ENCODE measurements at regions not wholly inside any gene's neighbourhood (a gene's known extent, or its start where the extent isn't known, plus 50 kb on each side); places are given as distances from the start of the nearest gene placed in this dataset.

- DNase-seq = no peak
- Mint-ChIP-seq H3K9me3 (peaks cover 4% of the 10 kb centered on the region), H3K27me3 (no peaks in the 10 kb centered on the region), H3K27ac (no peak overlapping the region), H3K4me1 (ENCODE audit: low read depth) (no peaks in the 10 kb centered on the region), H3K36me3 (ENCODE audit: low read depth) (no peaks in the 10 kb centered on the region), H3K4me3 (no peak overlapping the region)
- no peaks in the 10 kb centered on the region for H3K27me3 ChIP-seq (ENCODE audit: control insufficient read depth in 1 of 2, insufficient read depth in 2 of 2, low read length in 2 of 2)
- peaks cover 0 to 3% of the 10 kb centered on the region in 2 experiments for H3K9me3 ChIP-seq (ENCODE audit: control insufficient read depth in 1 of 2, insufficient read depth in 1 of 2, low read length in 2 of 2)
- H3K4me1 ChIP-seq (ENCODE audit: insufficient read depth, low read length) = no peaks in the 10 kb centered on the region
- intact Hi-C loops (cut with DNase I, micrococcal nuclease) = no loop called here
- TF ChIP-seq CTCF (IDR thresholded peaks at IDR 0.05) = no peak
- ChIA-PET CTCF (no interaction called here), POLR2A (no interaction called here)
- no peak for ATAC-seq (ENCODE audit: poor library complexity)
- no peak overlapping the region for H3K4me3 ChIP-seq (ENCODE audit: low read length)
- no peaks in the 10 kb centered on the region for H3K36me3 ChIP-seq (ENCODE audit: insufficient read depth, low read length)
- no peak overlapping the region for H3K27ac ChIP-seq (ENCODE audit: low read depth in 1 of 2, low read length in 2 of 2)
These were observed 390.6 kb upstream of the ID4 start for GRCh38 chr6:19446570-19446969.

- Mint-ChIP-seq H3K36me3 (ENCODE audit: low read depth) (no peaks in the 10 kb centered on the region), H3K9me3 (peaks cover 4% of the 10 kb centered on the region), H3K27me3 (no peaks in the 10 kb centered on the region), H3K4me3 (no peak overlapping the region), H3K4me1 (ENCODE audit: low read depth) (no peaks in the 10 kb centered on the region), H3K27ac (no peak overlapping the region)
- no peak overlapping the region for H3K27ac ChIP-seq (ENCODE audit: low read depth in 1 of 2, low read length in 2 of 2)
- no peaks in the 10 kb centered on the region for H3K27me3 ChIP-seq (ENCODE audit: control insufficient read depth in 1 of 2, insufficient read depth in 2 of 2, low read length in 2 of 2)
- no peaks in the 10 kb centered on the region for H3K36me3 ChIP-seq (ENCODE audit: insufficient read depth, low read length)
- no peaks in the 10 kb centered on the region for H3K9me3 ChIP-seq (ENCODE audit: control insufficient read depth in 1 of 2, insufficient read depth in 1 of 2, low read length in 2 of 2)
- CTCF ChIA-PET = no interaction called here
- DNase-seq (no peak), ATAC-seq (ENCODE audit: poor library complexity) (no peak)
- intact Hi-C loops (cut with DNase I, micrococcal nuclease) = no loop called here
- no peak overlapping the region for H3K4me3 ChIP-seq (ENCODE audit: low read length)
- no peaks in the 10 kb centered on the region for H3K4me1 ChIP-seq (ENCODE audit: insufficient read depth, low read length)
- no peak for TF ChIP-seq CTCF (IDR thresholded peaks at IDR 0.05)
- POLR2A ChIA-PET = no interaction called here
These were observed 386.5 kb upstream of the ID4 start for GRCh38 chr6:19450651-19451050.

GRCh38 chr6:19452495-19452894 lies 384.7 kb upstream of the ID4 start:
- POLR2A ChIA-PET = no interaction called here

More at GRCh38 chr6:19452495-19452894, 384.7 kb upstream of the ID4 start:
- no peak for TF ChIP-seq CTCF (IDR thresholded peaks at IDR 0.05)
- Mint-ChIP-seq H3K4me1 (ENCODE audit: low read depth) (no peaks in the 10 kb centered on the region), H3K9me3 (peaks cover 2% of the 10 kb centered on the region), H3K4me3 (no peak overlapping the region), H3K27me3 (no peaks in the 10 kb centered on the region), H3K36me3 (ENCODE audit: low read depth) (no peaks in the 10 kb centered on the region), H3K27ac (no peak overlapping the region)
- H3K4me3 ChIP-seq (ENCODE audit: low read length) = no peak overlapping the region
- no peaks in the 10 kb centered on the region for H3K27me3 ChIP-seq (ENCODE audit: control insufficient read depth in 1 of 2, insufficient read depth in 2 of 2, low read length in 2 of 2)
- no peaks in the 10 kb centered on the region for H3K4me1 ChIP-seq (ENCODE audit: insufficient read depth, low read length)
- ATAC-seq (ENCODE audit: poor library complexity) (no peak), DNase-seq (no peak)
- peaks cover 0 to 3% of the 10 kb centered on the region in 2 experiments for H3K9me3 ChIP-seq (ENCODE audit: control insufficient read depth in 1 of 2, insufficient read depth in 1 of 2, low read length in 2 of 2)
- CTCF ChIA-PET = interaction anchor here (0.9 kb wide), 1 partner anchor 9 kb away, joined by 3 read pairs; no protein-coding TSS in a partner anchor
- no peak overlapping the region for H3K27ac ChIP-seq (ENCODE audit: low read depth in 1 of 2, low read length in 2 of 2)
- intact Hi-C loops (cut with DNase I, micrococcal nuclease) = no loop called here
- H3K36me3 ChIP-seq (ENCODE audit: insufficient read depth, low read length) = no peaks in the 10 kb centered on the region

All from CD4-positive, alpha-beta T cell (primary cell).